ENCODE measurements at regions not wholly inside any gene's neighbourhood (a gene's known extent, or its start where the extent isn't known, plus 50 kb on each side); places are given as distances from the start of the nearest gene placed in this dataset.

GRCh38 chr2:120443946-120444345, 98.0 kb downstream of the INHBB start:
- WGBS (ENCODE audit: low lambda C conversion rate, missing lambda C conversion rate): 98% methylated on average over 4 of the region's 4 CpGs
- Histone ChIP-seq H3K27me3 (peaks cover 29% of the 10 kb centered on the region), H3K27ac (no peak overlapping the region)

DNA sequence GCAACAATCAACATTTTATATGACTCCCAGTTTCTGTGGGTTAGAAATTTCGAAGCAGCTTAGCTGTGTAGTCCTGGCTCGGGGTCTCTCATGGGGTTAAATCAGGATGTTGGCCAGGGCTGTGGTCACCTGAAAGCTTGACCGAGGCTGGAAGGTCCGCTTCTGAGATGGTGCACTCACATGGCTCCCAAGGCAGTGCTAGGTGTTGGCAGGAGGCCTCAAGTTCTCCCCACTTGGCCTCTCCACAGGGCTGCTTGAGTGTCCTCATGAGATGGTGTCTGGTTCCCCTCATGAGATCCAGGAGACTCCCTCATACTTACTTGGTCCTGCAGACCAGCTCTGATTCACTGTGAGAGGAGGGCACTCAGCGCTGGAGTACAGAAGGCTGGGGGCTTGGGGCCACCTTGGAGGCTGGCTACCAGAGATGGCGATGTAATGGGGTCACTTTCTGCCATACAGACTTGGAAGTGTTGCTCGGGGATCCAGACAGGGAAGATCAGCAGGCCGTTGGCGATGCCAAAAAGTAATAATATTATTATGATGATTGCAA, 98.8 kb downstream of the INHBB start:
- no peaks in the 10 kb centered on the region for H3K9me3 ChIP-seq (ENCODE audit: low read depth)
- TF ChIP-seq EZH2 (IDR thresholded peaks at IDR 0.05; ENCODE audit: borderline replicate concordance) (no peak), EZH2phosphoT487 (IDR thresholded peaks at IDR 0.05; ENCODE audit: low read depth, severe bottlenecking, unreplicated experiment) (no peak)
- TF ChIP-seq, protein P1, sequence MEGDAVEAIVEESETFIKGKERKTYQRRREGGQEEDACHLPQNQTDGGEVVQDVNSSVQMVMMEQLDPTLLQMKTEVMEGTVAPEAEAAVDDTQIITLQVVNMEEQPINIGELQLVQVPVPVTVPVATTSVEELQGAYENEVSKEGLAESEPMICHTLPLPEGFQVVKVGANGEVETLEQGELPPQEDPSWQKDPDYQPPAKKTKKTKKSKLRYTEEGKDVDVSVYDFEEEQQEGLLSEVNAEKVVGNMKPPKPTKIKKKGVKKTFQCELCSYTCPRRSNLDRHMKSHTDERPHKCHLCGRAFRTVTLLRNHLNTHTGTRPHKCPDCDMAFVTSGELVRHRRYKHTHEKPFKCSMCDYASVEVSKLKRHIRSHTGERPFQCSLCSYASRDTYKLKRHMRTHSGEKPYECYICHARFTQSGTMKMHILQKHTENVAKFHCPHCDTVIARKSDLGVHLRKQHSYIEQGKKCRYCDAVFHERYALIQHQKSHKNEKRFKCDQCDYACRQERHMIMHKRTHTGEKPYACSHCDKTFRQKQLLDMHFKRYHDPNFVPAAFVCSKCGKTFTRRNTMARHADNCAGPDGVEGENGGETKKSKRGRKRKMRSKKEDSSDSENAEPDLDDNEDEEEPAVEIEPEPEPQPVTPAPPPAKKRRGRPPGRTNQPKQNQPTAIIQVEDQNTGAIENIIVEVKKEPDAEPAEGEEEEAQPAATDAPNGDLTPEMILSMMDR (IDR thresholded peaks at IDR 0.05; ENCODE audit: poor library complexity): no peak
- H3K27me3 ChIP-seq: peaks cover 29% of the 10 kb centered on the region
- no peak for DNase-seq (ENCODE audit: low spot score)
- peaks cover 10% of the 10 kb centered on the region for H3K4me1 ChIP-seq (ENCODE audit: insufficient read depth)
- no peaks in the 10 kb centered on the region for H3K79me2 ChIP-seq
- no peaks in the 10 kb centered on the region for H3K36me3 ChIP-seq (replicated peaks; ENCODE audit: insufficient read depth, low read depth)
- no peak overlapping the region for H3K4me3 ChIP-seq
- no peaks in the 10 kb centered on the region for H4K20me1 ChIP-seq (ENCODE audit: insufficient read depth, poor library complexity, severe bottlenecking)
- H3K27ac ChIP-seq: no peak overlapping the region
- H3K9me2 ChIP-seq (replicated peaks; ENCODE audit: insufficient read depth): no peaks in the 10 kb centered on the region
- WGBS (ENCODE audit: low lambda C conversion rate, missing lambda C conversion rate): 96% methylated on average over 9 of the region's 9 CpGs
- no peak overlapping the region for H3K4me2 ChIP-seq
- H2AFZ ChIP-seq: no peak overlapping the region

More at GRCh38 chr2:120443946-120444345, 98.0 kb downstream of the INHBB start:
- Histone ChIP-seq H4K20me1 (ENCODE audit: insufficient read depth, poor library complexity, severe bottlenecking) (no peaks in the 10 kb centered on the region), H3K79me2 (no peaks in the 10 kb centered on the region), H3K9me3 (ENCODE audit: low read depth) (no peaks in the 10 kb centered on the region), H3K36me3 (replicated peaks; ENCODE audit: insufficient read depth, low read depth) (no peaks in the 10 kb centered on the region), H2AFZ (no peak overlapping the region), H3K4me2 (no peak overlapping the region), H3K4me3 (no peak overlapping the region), H3K4me1 (ENCODE audit: insufficient read depth) (peaks cover 10% of the 10 kb centered on the region), H3K9me2 (replicated peaks; ENCODE audit: insufficient read depth) (no peaks in the 10 kb centered on the region)
- TF ChIP-seq EZH2 (IDR thresholded peaks at IDR 0.05; ENCODE audit: borderline replicate concordance) (no peak), EZH2phosphoT487 (IDR thresholded peaks at IDR 0.05; ENCODE audit: low read depth, severe bottlenecking, unreplicated experiment) (no peak)
- TF ChIP-seq, protein P1 (IDR thresholded peaks at IDR 0.05; ENCODE audit: poor library complexity): no peak
- DNase-seq (ENCODE audit: low spot score): no peak

- H3K27ac ChIP-seq: no peak overlapping the region
Measured at GRCh38 chr2:120445449-120446143, 99.7 kb downstream of the INHBB start.

More at GRCh38 chr2:120445449-120446143, 99.7 kb downstream of the INHBB start:
- Histone ChIP-seq H3K36me3 (replicated peaks; ENCODE audit: insufficient read depth, low read depth) (no peaks in the 10 kb centered on the region), H3K9me2 (replicated peaks; ENCODE audit: insufficient read depth) (no peaks in the 10 kb centered on the region), H3K79me2 (no peaks in the 10 kb centered on the region), H3K9me3 (ENCODE audit: low read depth) (no peaks in the 10 kb centered on the region), H3K4me3 (no peak overlapping the region), H3K27me3 (peaks cover 28% of the 10 kb centered on the region), H3K4me1 (ENCODE audit: insufficient read depth) (peaks cover 10% of the 10 kb centered on the region), H4K20me1 (ENCODE audit: insufficient read depth, poor library complexity, severe bottlenecking) (no peaks in the 10 kb centered on the region), H2AFZ (no peak overlapping the region), H3K4me2 (no peak overlapping the region)
- DNase-seq (ENCODE audit: low spot score): no peak
- 69% methylated on average over 7 of the region's 7 CpGs for WGBS (ENCODE audit: low lambda C conversion rate, missing lambda C conversion rate)
- TF ChIP-seq, protein P1 (IDR thresholded peaks at IDR 0.05; ENCODE audit: poor library complexity): no peak
- no peak for TF ChIP-seq EZH2 (IDR thresholded peaks at IDR 0.05; ENCODE audit: borderline replicate concordance)
- no peak for TF ChIP-seq EZH2phosphoT487 (IDR thresholded peaks at IDR 0.05; ENCODE audit: low read depth, severe bottlenecking, unreplicated experiment)

All from hepatocyte (in vitro differentiated cells).